ENCODE measurements at regions not wholly inside any gene's neighbourhood (a gene's known extent, or its start where the extent isn't known, plus 50 kb on each side); places are given as distances from the start of the nearest gene placed in this dataset.

GRCh38 chrX:63511361-63511760 lies 160.2 kb upstream of the SPIN4 start:
- Histone ChIP-seq H3F3A (ENCODE audit: control insufficient read depth, insufficient read depth) (no peaks in the 10 kb centered on the region), H3K36me3 (ENCODE audit: control insufficient read depth, low read length) (no peaks in the 10 kb centered on the region), H3K79me2 (ENCODE audit: control insufficient read depth, low read length) (no peaks in the 10 kb centered on the region), H3K9me2 (replicated peaks; ENCODE audit: control insufficient read depth, low read length) (no peaks in the 10 kb centered on the region), H4K20me1 (ENCODE audit: control insufficient read depth, insufficient read depth, low read depth, low read length) (no peaks in the 10 kb centered on the region), H3K27me3 (ENCODE audit: control insufficient read depth, low read length) (no peaks in the 10 kb centered on the region), H3K4me1 (ENCODE audit: control insufficient read depth, low read length) (no peaks in the 10 kb centered on the region), H3K4me3 (ENCODE audit: low read length) (no peak overlapping the region), H3K27ac (ENCODE audit: low read depth, low read length) (no peak overlapping the region), H3K4me2 (ENCODE audit: low read length) (no peak overlapping the region), H3K9me3 (ENCODE audit: control insufficient read depth, insufficient read depth, low read length) (no peaks in the 10 kb centered on the region)
- TF ChIP-seq CTCF (IDR thresholded peaks at IDR 0.05; ENCODE audit: low read depth, low read length, poor library complexity, severe bottlenecking) (no peak), EZH2phosphoT487 (IDR thresholded peaks at IDR 0.05; ENCODE audit: borderline replicate concordance, low read length) (no peak)

GRCh38 chrX:63508668-63509067 lies 157.5 kb upstream of the SPIN4 start:
- Histone ChIP-seq H3K4me1 (ENCODE audit: control insufficient read depth, low read length) (no peaks in the 10 kb centered on the region), H3K36me3 (ENCODE audit: control insufficient read depth, low read length) (no peaks in the 10 kb centered on the region), H4K20me1 (ENCODE audit: control insufficient read depth, insufficient read depth, low read depth, low read length) (no peaks in the 10 kb centered on the region), H3K79me2 (ENCODE audit: control insufficient read depth, low read length) (no peaks in the 10 kb centered on the region), H3F3A (ENCODE audit: control insufficient read depth, insufficient read depth) (no peaks in the 10 kb centered on the region), H3K4me3 (ENCODE audit: low read length) (no peak overlapping the region), H3K27me3 (ENCODE audit: control insufficient read depth, low read length) (no peaks in the 10 kb centered on the region), H3K9me2 (replicated peaks; ENCODE audit: control insufficient read depth, low read length) (no peaks in the 10 kb centered on the region), H3K27ac (ENCODE audit: low read depth, low read length) (no peak overlapping the region), H3K4me2 (ENCODE audit: low read length) (no peak overlapping the region), H3K9me3 (ENCODE audit: control insufficient read depth, insufficient read depth, low read length) (no peaks in the 10 kb centered on the region)
- TF ChIP-seq CTCF (IDR thresholded peaks at IDR 0.05; ENCODE audit: low read depth, low read length, poor library complexity, severe bottlenecking) (no peak), EZH2phosphoT487 (IDR thresholded peaks at IDR 0.05; ENCODE audit: borderline replicate concordance, low read length) (no peak)

- H3K4me1 ChIP-seq (ENCODE audit: control insufficient read depth, low read length), result no peaks in the 10 kb centered on the region
- TF ChIP-seq CTCF (IDR thresholded peaks at IDR 0.05; ENCODE audit: low read depth, low read length, poor library complexity, severe bottlenecking) (peak; percentile 31), EZH2phosphoT487 (IDR thresholded peaks at IDR 0.05; ENCODE audit: borderline replicate concordance, low read length) (no peak)
- H3K27ac ChIP-seq (ENCODE audit: low read depth, low read length), result no peak overlapping the region
- no peaks in the 10 kb centered on the region for H3F3A ChIP-seq (ENCODE audit: control insufficient read depth, insufficient read depth)
- no peak overlapping the region for H3K4me2 ChIP-seq (ENCODE audit: low read length)
- H3K4me3 ChIP-seq (ENCODE audit: low read length), result no peak overlapping the region
- H3K27me3 ChIP-seq (ENCODE audit: control insufficient read depth, low read length), result no peaks in the 10 kb centered on the region
- H3K9me3 ChIP-seq (ENCODE audit: control insufficient read depth, insufficient read depth, low read length), result no peaks in the 10 kb centered on the region
- no peaks in the 10 kb centered on the region for H3K36me3 ChIP-seq (ENCODE audit: control insufficient read depth, low read length)
- H4K20me1 ChIP-seq (ENCODE audit: control insufficient read depth, insufficient read depth, low read depth, low read length), result no peaks in the 10 kb centered on the region
- no peaks in the 10 kb centered on the region for H3K9me2 ChIP-seq (replicated peaks; ENCODE audit: control insufficient read depth, low read length)
- no peaks in the 10 kb centered on the region for H3K79me2 ChIP-seq (ENCODE audit: control insufficient read depth, low read length)
Observed at GRCh38 chrX:63506320-63506719, 155.2 kb upstream of the SPIN4 start.

- TF ChIP-seq EZH2phosphoT487 (IDR thresholded peaks at IDR 0.05; ENCODE audit: borderline replicate concordance, low read length) (no peak), CTCF (IDR thresholded peaks at IDR 0.05; ENCODE audit: low read depth, low read length, poor library complexity, severe bottlenecking) (no peak)
- Histone ChIP-seq H3K79me2 (ENCODE audit: control insufficient read depth, low read length) (no peaks in the 10 kb centered on the region), H3K27me3 (ENCODE audit: control insufficient read depth, low read length) (no peaks in the 10 kb centered on the region), H3K36me3 (ENCODE audit: control insufficient read depth, low read length) (no peaks in the 10 kb centered on the region), H3K4me2 (ENCODE audit: low read length) (no peak overlapping the region), H4K20me1 (ENCODE audit: control insufficient read depth, insufficient read depth, low read depth, low read length) (no peaks in the 10 kb centered on the region), H3K27ac (ENCODE audit: low read depth, low read length) (no peak overlapping the region), H3F3A (ENCODE audit: control insufficient read depth, insufficient read depth) (no peaks in the 10 kb centered on the region), H3K4me1 (ENCODE audit: control insufficient read depth, low read length) (no peaks in the 10 kb centered on the region), H3K4me3 (ENCODE audit: low read length) (no peak overlapping the region), H3K9me3 (ENCODE audit: control insufficient read depth, insufficient read depth, low read length) (no peaks in the 10 kb centered on the region), H3K9me2 (replicated peaks; ENCODE audit: control insufficient read depth, low read length) (no peaks in the 10 kb centered on the region)
Observed at GRCh38 chrX:63503541-63503940, 152.4 kb upstream of the SPIN4 start.
